Bronchial epithelial cell (primary cell): ENCODE measurements at regions not wholly inside any gene's neighbourhood (a gene's known extent, or its start where the extent isn't known, plus 50 kb on each side); places are given as distances from the start of the nearest gene placed in this dataset.

Experiments used
- DNase-seq: peaks from one replicate; pipeline ENCODE4 v3.0.0-alpha.2; 2010; ENCODE audit warnings: low read depth
- FAIRE-seq: peaks from 2 replicates; lab custom pipeline; 2011; peaks lifted over from hg19 to GRCh38; lab: Jason Lieb, UNC
- H3K27me3 ChIP-seq: 2 replicates; pipeline ENCODE4 v1.5.1; 2011; ENCODE audit warnings: low read length; ENCODE audit not compliant: control insufficient read depth, insufficient read depth
- H3K36me3 ChIP-seq: 2 replicates; pipeline ENCODE4 v1.5.1; 2011; ENCODE audit warnings: low read length; ENCODE audit not compliant: control insufficient read depth, insufficient read depth
- H3K4me3 ChIP-seq: 2 replicates; pipeline ENCODE4 v1.5.1; 2011; ENCODE audit warnings: mild to moderate bottlenecking, low read depth, low read length, control low read depth
- CTCF ChIP-seq: IDR thresholded peaks from 2 replicates; pipeline ENCODE4 v1.5.1; 2011; ENCODE audit warnings: mild to moderate bottlenecking, moderate library complexity, low read length, control low read depth, inconsistent platforms; ENCODE audit not compliant: insufficient read depth, severe bottlenecking

- Histone ChIP-seq H3K4me3 (no peak overlapping the region), H3K36me3 (no peaks in the 10 kb centered on the region), H3K27me3 (no peaks in the 10 kb centered on the region)
- peak; percentile 52 for DNase-seq
- FAIRE-seq = no peak
- TF ChIP-seq CTCF = no peak
Measured at GRCh38 chr3:22606938-22607337, 596.2 kb upstream of the UBE2E2 start.

DNA sequence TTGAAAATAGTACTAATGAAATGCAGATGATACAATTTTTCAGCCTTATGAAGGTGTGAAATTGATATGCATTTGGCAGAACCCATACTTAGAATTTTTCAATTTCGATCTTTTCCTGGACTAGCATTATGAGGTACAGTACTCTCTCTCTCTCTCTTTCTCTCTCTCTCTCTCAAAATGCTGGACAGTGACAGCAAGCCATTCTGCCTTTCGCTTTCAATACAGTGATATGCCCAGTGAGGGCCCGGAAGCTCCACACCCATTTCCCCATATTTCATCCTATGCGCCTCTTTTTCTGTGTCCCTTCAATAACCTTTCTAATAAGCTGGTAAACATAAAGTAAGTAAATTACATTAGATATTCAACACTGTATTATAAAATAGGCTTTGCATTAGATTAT lies 595.0 kb upstream of the UBE2E2 start:
- DNase-seq (no peak), FAIRE-seq (no peak)
- Histone ChIP-seq H3K27me3 (no peaks in the 10 kb centered on the region), H3K36me3 (no peaks in the 10 kb centered on the region), H3K4me3 (no peak overlapping the region)
- TF ChIP-seq CTCF = no peak

DNA sequence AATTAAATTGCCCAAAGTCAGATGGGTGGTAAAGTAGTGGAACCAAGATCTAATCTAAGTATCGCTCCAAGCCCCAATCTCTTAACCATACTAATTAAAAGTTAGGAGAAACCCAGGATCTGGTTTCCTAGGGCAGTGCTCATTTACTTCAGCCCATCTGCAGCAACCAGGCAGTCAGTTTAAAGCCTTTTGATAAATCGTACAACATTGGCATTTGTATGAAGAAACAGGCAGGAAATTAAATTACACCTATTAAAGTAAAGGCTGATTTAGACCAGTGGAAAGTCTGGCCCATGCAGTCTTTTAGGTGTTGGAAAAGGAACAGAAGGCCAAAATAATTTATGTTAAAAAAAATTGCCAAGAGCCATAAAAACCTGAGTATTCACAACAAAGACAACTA lies 594.4 kb upstream of the UBE2E2 start:
- TF ChIP-seq CTCF = no peak
- FAIRE-seq (no peak), DNase-seq (no peak)
- Histone ChIP-seq H3K27me3 (no peaks in the 10 kb centered on the region), H3K36me3 (no peaks in the 10 kb centered on the region), H3K4me3 (no peak overlapping the region)

DNA sequence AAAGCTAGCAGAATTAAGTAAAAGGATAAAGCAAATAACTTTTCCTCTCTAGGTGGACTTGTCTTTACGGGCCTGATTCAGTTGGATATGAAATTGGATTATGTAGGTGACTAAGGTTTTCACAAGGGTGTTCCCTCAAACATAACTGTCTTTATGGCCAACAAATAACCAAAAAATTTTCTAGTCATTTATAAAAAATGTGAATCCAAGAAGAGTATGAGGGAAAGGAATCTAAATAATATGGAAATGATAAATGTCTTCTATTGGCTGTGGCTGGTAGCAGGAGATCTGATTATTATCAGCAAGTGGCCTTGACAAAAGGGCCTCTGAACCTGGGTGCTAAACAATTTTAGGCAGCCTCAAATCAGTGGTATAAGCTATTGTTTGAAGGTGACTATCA lies 594.0 kb upstream of the UBE2E2 start:
- H3K27me3 ChIP-seq = no peaks in the 10 kb centered on the region
- DNase-seq = no peak
- H3K36me3 ChIP-seq = no peaks in the 10 kb centered on the region
- no peak overlapping the region for H3K4me3 ChIP-seq
- FAIRE-seq = no peak
- no peak for TF ChIP-seq CTCF

DNA sequence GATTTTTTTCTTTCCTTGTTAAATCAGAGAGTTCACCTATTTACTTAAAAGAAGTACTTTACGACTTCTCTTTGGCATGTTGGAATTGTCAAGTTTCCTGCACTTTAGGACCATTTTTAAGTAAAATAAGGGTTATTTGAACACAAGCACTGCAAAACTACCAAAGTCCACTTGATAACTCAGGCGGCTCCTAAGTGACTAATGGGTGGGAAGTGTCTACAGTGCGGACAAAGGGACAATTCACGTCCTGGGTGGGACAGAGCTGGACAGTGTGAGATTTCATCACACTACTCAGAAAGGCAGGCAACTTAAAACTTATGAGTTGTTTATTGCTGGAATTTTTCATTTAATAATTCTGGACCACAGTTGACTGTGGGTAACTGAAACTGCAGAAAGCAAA lies 590.2 kb upstream of the UBE2E2 start:
- H3K36me3 ChIP-seq = no peaks in the 10 kb centered on the region
- H3K4me3 ChIP-seq = no peak overlapping the region
- no peak for TF ChIP-seq CTCF
- no peak for DNase-seq
- FAIRE-seq = no peak
- H3K27me3 ChIP-seq = no peaks in the 10 kb centered on the region

DNA sequence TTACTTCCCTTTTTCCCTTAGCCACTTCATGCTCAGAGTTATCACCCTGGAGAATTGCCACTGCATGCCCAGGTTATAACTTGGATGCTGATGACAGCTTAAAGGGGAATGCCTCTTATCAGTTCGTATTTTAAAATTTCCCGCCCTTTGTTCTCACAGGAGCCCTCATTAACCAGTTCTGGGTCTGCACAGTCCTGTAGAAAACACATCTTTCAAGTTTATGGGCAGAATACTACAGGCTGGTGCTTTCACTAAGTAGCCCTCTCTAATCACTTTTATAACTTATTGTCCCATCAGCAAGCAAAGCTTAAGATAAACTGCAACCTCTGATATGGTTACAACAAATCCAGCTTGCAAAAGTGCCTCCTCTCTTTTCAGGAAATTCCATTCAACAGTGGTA lies 587.3 kb upstream of the UBE2E2 start:
- no peaks in the 10 kb centered on the region for H3K36me3 ChIP-seq
- DNase-seq (no peak), FAIRE-seq (no peak)

More for the DNA sequence above, 587.3 kb upstream of the UBE2E2 start:
- H3K4me3 ChIP-seq = no peak overlapping the region
- no peak for TF ChIP-seq CTCF
- H3K27me3 ChIP-seq = no peaks in the 10 kb centered on the region
